ENCODE measurements at regions not wholly inside any gene's neighbourhood (a gene's known extent, or its start where the extent isn't known, plus 50 kb on each side); places are given as distances from the start of the nearest gene placed in this dataset.

- DNase-seq (ENCODE audit: low read depth, low spot score) (no peak), ATAC-seq (no peak), FAIRE-seq (no peak)
- ChIA-PET CTCF (no interaction called here), RAD21 (ENCODE audit: unreplicated experiment) (no interaction called here), SMC1A (ENCODE audit: uncharacterized antibody, unreplicated experiment) (no interaction called here), POLR2A (no interaction called here)
- Histone ChIP-seq H3K36me3 (ENCODE audit: control insufficient read depth in 2 of 2, insufficient read depth in 2 of 2, low read length in 1 of 2) (no peaks in the 10 kb centered on the region), H2AFZ (ENCODE audit: control insufficient read depth, low read depth, low read length) (no peak overlapping the region), H3K9me3 (replicated peaks; ENCODE audit: control insufficient read depth, insufficient read depth, low read length) (no peaks in the 10 kb centered on the region), H3K4me2 (ENCODE audit: control insufficient read depth, insufficient read depth) (no peak overlapping the region), H3K4me1 (ENCODE audit: control insufficient read depth, insufficient read depth, low read length) (no peaks in the 10 kb centered on the region), H3K4me3 (no peak overlapping the region), H4K20me1 (ENCODE audit: control insufficient read depth, insufficient read depth) (no peaks in the 10 kb centered on the region), H3K27ac (ENCODE audit: control insufficient read depth, insufficient read depth) (no peak overlapping the region), H3K79me2 (ENCODE audit: control insufficient read depth, insufficient read depth, low read length) (no peaks in the 10 kb centered on the region), H3K27me3 (replicated peaks in 1 of 2; ENCODE audit: control insufficient read depth in 2 of 2, insufficient read depth in 2 of 2, low read length in 1 of 2) (no peaks in the 10 kb centered on the region), H3K9ac (ENCODE audit: control insufficient read depth, insufficient read depth, low read length) (no peak overlapping the region)
- no TSS peak for BruUV-seq (replicated peaks)
- in situ Hi-C loops (cut with MboI) (no loop called here), intact Hi-C loops (cut with micrococcal nuclease; ENCODE audit: unreplicated experiment) (no loop called here)
- 11% methylated on average over 6 of the region's 6 CpGs for WGBS (ENCODE audit: insufficient coverage, insufficient replicate concordance, low lambda C conversion rate, missing lambda C conversion rate)
- TF ChIP-seq RAD21 (IDR thresholded peaks at IDR 0.05; ENCODE audit: insufficient read depth, low read depth, low read length) (no peak), MYC (IDR thresholded peaks at IDR 0.05; ENCODE audit: insufficient read depth, insufficient read length, insufficient replicate concordance, low read length, severe bottlenecking) (no peak), CHD2 (IDR thresholded peaks at IDR 0.05; ENCODE audit: borderline replicate concordance, low read depth, low read length) (no peak), HCFC1 (IDR thresholded peaks at IDR 0.05; ENCODE audit: low read length) (no peak), IKZF2 (IDR thresholded peaks at IDR 0.05) (no peak), ZBED1 (IDR thresholded peaks at IDR 0.05; ENCODE audit: borderline replicate concordance) (no peak), RAD51 (IDR thresholded peaks at IDR 0.05) (no peak), ZNF274 (IDR thresholded peaks at IDR 0.05; ENCODE audit: insufficient read depth, insufficient read length) (no peak), RBBP5 (conservative IDR thresholded peaks at IDR 0.05) (no peak), POLR2AphosphoS5 (IDR thresholded peaks at IDR 0.05; ENCODE audit: low read length) (no peak), TCF3 (IDR thresholded peaks at IDR 0.05; ENCODE audit: borderline replicate concordance, insufficient read depth, low read depth, low read length) (no peak), NFIC (IDR thresholded peaks at IDR 0.05; ENCODE audit: low read depth, low read length) (no peak)
Measured at GRCh38 chr16:59013930-59014329, 279.8 kb upstream of the GOT2 start.
